LNCAP (cell line): ENCODE measurements at regions not wholly inside any gene's neighbourhood (a gene's known extent, or its start where the extent isn't known, plus 50 kb on each side); places are given as distances from the start of the nearest gene placed in this dataset.

Experiments
- TF ChIP-seq, protein P1 (sequence below): fragments of 450-650 bp; IDR thresholded peaks from 2 replicates; pipeline ENCODE4 v1.5.1; 2017; ENCODE audit warnings: mild to moderate bottlenecking

DNA sequence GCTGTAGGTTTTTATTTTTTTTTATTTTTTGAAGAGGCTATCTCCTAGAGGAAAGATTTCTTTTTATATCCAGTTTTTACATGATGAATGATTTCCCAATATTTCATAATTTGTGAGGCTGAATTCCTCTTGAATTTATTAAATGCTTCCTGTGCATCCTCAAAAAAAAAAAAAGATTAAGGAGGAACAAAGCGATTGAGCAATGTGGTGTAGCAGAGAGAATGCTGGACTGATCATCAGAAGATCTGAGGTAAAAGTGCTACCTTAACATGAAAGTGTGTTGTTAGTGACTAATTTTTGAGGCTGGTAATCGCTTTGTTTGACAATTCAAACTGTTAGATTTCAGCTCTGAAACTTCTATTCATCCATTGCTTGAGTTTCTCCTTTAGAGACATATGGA lies 125.1 kb downstream of the ESM1 start:
- TF ChIP-seq, protein P1, sequence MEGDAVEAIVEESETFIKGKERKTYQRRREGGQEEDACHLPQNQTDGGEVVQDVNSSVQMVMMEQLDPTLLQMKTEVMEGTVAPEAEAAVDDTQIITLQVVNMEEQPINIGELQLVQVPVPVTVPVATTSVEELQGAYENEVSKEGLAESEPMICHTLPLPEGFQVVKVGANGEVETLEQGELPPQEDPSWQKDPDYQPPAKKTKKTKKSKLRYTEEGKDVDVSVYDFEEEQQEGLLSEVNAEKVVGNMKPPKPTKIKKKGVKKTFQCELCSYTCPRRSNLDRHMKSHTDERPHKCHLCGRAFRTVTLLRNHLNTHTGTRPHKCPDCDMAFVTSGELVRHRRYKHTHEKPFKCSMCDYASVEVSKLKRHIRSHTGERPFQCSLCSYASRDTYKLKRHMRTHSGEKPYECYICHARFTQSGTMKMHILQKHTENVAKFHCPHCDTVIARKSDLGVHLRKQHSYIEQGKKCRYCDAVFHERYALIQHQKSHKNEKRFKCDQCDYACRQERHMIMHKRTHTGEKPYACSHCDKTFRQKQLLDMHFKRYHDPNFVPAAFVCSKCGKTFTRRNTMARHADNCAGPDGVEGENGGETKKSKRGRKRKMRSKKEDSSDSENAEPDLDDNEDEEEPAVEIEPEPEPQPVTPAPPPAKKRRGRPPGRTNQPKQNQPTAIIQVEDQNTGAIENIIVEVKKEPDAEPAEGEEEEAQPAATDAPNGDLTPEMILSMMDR, result no peak

DNA sequence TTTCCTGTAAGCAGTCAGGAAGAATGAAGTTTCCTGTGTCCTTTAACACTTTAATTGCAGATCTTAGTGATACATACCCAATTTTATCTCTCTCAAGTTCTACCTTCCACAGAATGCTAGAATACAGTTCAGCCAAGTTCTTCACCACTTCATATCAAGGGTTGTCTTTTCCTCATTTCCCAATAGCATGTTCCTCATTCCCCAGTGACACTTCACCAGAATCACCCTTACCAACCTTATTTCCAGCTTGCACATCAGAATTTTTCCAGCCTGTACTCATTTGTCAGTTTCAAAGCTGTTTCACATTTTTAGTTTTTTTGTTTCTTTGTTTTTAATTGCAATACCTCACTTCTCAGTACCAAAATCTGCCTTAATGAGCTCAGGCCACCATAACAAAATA lies 126.1 kb downstream of the ESM1 start:
- TF ChIP-seq, protein P1, result no peak

DNA sequence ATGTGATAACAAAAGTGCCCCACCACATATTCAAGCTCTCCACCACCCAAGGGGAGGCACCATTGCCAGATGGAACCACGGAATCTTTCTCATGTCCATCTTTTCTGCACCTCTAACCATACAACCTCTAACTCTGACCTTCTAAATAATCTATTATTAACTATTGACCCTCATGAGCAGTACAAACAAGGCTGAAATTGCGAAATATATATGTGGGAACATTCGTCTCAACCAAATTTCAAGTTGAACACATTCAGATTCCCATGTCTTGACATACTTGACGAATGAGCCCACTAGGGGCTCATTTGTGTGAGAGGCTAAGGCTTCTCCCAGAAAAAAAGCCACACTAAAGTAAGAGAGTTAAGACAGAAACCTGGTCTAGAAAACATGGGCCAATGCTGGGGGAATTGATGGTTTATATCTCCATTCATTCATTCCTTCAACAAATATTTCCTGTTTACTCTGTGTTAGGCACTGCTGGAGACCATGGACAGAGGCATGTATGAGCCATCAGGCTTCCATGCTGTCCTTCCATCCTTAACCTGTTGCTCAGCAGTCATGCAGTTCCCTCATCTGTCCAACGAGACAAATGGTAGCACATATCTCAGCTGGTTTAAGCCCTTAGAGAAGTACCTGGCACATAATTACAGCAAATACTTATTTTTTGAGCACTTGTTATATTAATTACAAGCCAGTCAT lies 130.4 kb downstream of the ESM1 start:
- TF ChIP-seq, protein P1, result no peak

- TF ChIP-seq, protein P1, result no peak
Observed at GRCh38 chr5:54852007-54852406, 133.4 kb downstream of the ESM1 start.

DNA sequence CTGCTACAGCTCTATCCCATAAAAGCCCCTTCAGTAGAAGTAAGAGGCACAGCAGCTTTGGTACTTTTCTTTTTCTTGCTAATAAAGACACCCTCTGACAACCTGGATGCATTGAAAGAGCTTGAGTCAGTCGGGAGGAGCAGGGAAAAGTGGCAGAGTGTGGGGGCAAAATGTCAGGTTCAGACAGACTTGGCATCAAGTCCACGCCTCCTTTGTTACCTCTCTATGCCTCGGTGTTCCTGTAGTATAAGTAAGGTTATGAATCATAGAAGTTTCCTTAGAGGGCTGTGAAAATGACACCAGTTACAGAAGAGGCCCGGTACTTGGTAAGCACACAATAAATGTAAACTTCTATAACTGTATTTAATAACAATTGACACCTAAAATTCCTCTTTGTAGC lies 133.9 kb downstream of the ESM1 start:
- TF ChIP-seq, protein P1, result no peak

GRCh38 chr5:54848581-54848980 lies 136.8 kb downstream of the ESM1 start:
- TF ChIP-seq, protein P1, result no peak

- TF ChIP-seq, protein P1, result 0 out of 2 replicates have a peak, but pooled peaks have one; percentile 20
Observed at GRCh38 chr5:54845567-54845941, 139.8 kb downstream of the ESM1 start.
